Amygdala (tissue), 56 donors: ENCODE measurements at regions not wholly inside any gene's neighbourhood (a gene's known extent, or its start where the extent isn't known, plus 50 kb on each side); places are given as distances from the start of the nearest gene placed in this dataset.
A peak's percentile ranks its signal among the peaks of the same experiment; 100 is the strongest.
"Not testable (repeated sequence)": the region's sequence is repeated elsewhere in the genome, so short reads cannot be mapped to it uniquely, and the experiment has no call there.

Source experiments
- DNase-seq, 56 donors: peaks; one replicate each; lab custom pipeline; 2025; lab: John Stamatoyannopoulos, UW

- no peak for DNase-seq
Observed at GRCh38 chr4:57734104-57734670, 624.0 kb upstream of the IGFBP7 start.

GRCh38 chr4:57729775-57730570, 619.8 kb upstream of the IGFBP7 start:
- not testable (repeated sequence) for DNase-seq

GRCh38 chr4:57726154-57726553, 616.0 kb upstream of the IGFBP7 start:
- DNase-seq: no peak

- DNase-seq: no peak
Observed at GRCh38 chr4:57719456-57719855, 609.3 kb upstream of the IGFBP7 start.

GRCh38 chr4:57714313-57714712, 604.1 kb upstream of the IGFBP7 start:
- DNase-seq: not testable (repeated sequence)

- DNase-seq: no peak
Observed at GRCh38 chr4:57710053-57710452, 599.9 kb upstream of the IGFBP7 start.

GRCh38 chr4:57691370-57691769, 581.2 kb upstream of the IGFBP7 start:
- no peak for DNase-seq

GRCh38 chr4:57689693-57690205, 579.6 kb upstream of the IGFBP7 start:
- DNase-seq: peak in 3 of 56 donors; percentile 1 to 6 (median 2)

- no peak for DNase-seq
Observed at GRCh38 chr4:57682275-57682674, 572.1 kb upstream of the IGFBP7 start.

- no peak for DNase-seq
Observed at GRCh38 chr4:57679969-57680368, 569.8 kb upstream of the IGFBP7 start.

GRCh38 chr4:57676394-57676793, 566.2 kb upstream of the IGFBP7 start:
- DNase-seq: no peak

- DNase-seq: no peak
Observed at GRCh38 chr4:57672846-57673433, 562.8 kb upstream of the IGFBP7 start.

- DNase-seq: no peak
Observed at GRCh38 chr4:57668621-57669020, 558.4 kb upstream of the IGFBP7 start.

- DNase-seq: no peak
Observed at GRCh38 chr4:57665806-57666205, 555.6 kb upstream of the IGFBP7 start.

- no peak for DNase-seq
Observed at GRCh38 chr4:57661517-57662090, 551.4 kb upstream of the IGFBP7 start.

GRCh38 chr4:57658673-57659072, 548.5 kb upstream of the IGFBP7 start:
- no peak for DNase-seq

- no peak for DNase-seq
Observed at GRCh38 chr4:57658188-57658587, 548.0 kb upstream of the IGFBP7 start.

- DNase-seq: no peak
Observed at GRCh38 chr4:57655342-57655741, 545.2 kb upstream of the IGFBP7 start.

- DNase-seq: no peak
Observed at GRCh38 chr4:57652779-57653178, 542.6 kb upstream of the IGFBP7 start.

GRCh38 chr4:57640391-57641100, 530.4 kb upstream of the IGFBP7 start:
- no peak for DNase-seq
